Lower leg skin (tissue), 3 donors: ENCODE measurements at regions not wholly inside any gene's neighbourhood (a gene's known extent, or its start where the extent isn't known, plus 50 kb on each side); places are given as distances from the start of the nearest gene placed in this dataset.

Experiments
- POLR2A ChIP-seq, 2 donors: fragments of 450-650 bp; IDR thresholded peaks; one replicate each; pipeline ENCODE4 v1.6.1; 2016 to 2017; ENCODE audit warnings: antibody characterized with exemption in 2 of 2, mild to moderate bottlenecking in 1 of 2, moderate library complexity in 1 of 2
- TF ChIP-seq, protein P1 (sequence below), 3 donors: fragments of 450-650 bp; IDR thresholded peaks; one replicate each; pipeline ENCODE4 v1.5.1; 2016; ENCODE audit warnings: antibody characterized with exemption in 3 of 3, mild to moderate bottlenecking in 3 of 3, moderate library complexity in 2 of 3

DNA sequence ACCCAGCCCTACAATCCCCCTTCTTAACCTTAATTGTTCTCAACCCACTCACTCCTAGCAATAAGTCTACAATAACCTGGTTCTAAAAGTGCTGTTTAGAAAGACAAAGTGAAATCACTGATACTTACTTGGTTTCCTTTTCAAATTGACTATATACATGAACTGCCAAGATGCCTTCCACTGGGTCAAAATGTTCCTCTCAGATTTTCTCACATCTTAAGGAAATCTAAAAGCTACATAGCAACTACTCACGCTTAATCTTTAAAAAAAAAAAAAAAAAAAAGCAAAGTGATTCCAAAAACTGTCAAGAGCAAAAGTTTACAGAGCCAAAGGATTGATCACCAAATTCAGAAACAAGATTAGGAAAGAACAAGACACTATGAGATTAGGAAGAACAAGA is 68.7 kb upstream of the MAP4 start:
- TF ChIP-seq, protein P1, sequence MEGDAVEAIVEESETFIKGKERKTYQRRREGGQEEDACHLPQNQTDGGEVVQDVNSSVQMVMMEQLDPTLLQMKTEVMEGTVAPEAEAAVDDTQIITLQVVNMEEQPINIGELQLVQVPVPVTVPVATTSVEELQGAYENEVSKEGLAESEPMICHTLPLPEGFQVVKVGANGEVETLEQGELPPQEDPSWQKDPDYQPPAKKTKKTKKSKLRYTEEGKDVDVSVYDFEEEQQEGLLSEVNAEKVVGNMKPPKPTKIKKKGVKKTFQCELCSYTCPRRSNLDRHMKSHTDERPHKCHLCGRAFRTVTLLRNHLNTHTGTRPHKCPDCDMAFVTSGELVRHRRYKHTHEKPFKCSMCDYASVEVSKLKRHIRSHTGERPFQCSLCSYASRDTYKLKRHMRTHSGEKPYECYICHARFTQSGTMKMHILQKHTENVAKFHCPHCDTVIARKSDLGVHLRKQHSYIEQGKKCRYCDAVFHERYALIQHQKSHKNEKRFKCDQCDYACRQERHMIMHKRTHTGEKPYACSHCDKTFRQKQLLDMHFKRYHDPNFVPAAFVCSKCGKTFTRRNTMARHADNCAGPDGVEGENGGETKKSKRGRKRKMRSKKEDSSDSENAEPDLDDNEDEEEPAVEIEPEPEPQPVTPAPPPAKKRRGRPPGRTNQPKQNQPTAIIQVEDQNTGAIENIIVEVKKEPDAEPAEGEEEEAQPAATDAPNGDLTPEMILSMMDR (IDR thresholded peaks at IDR 0.05): no peak
- TF ChIP-seq POLR2A (IDR thresholded peaks at IDR 0.05): no peak
